Neural progenitor cell (in vitro differentiated cells): ENCODE measurements at regions not wholly inside any gene's neighbourhood (a gene's known extent, or its start where the extent isn't known, plus 50 kb on each side); places are given as distances from the start of the nearest gene placed in this dataset.

Source experiments
- CTCF ChIP-seq: fragments of 200-600 bp; sonication (generic); IDR thresholded peaks from 2 replicates; pipeline ENCODE4 v1.5.1; 2017; ENCODE audit warnings: antibody characterized with exemption, mild to moderate bottlenecking
- EZH2 ChIP-seq: fragments of 200-600 bp; sonication (generic); IDR thresholded peaks from 2 replicates; pipeline ENCODE4 v1.6.1; 2017; ENCODE audit warnings: antibody characterized with exemption, mild to moderate bottlenecking, moderate library complexity

- TF ChIP-seq EZH2 = no peak
- TF ChIP-seq CTCF = no peak
Measured at GRCh38 chr6:147106759-147107401, 97.3 kb upstream of the STXBP5 start.
